IMR-90 (cell line): ENCODE measurements at regions not wholly inside any gene's neighbourhood (a gene's known extent, or its start where the extent isn't known, plus 50 kb on each side); places are given as distances from the start of the nearest gene placed in this dataset.

ENCODE experiments used
- BHLHE40 ChIP-seq: fragments of 150-350 bp; IDR thresholded peaks from 2 replicates; pipeline ENCODE4 v1.6.1; 2016; ENCODE audit warnings: mild to moderate bottlenecking, low read depth, low read length
- CTCF ChIP-seq: conservative IDR thresholded peaks from 2 replicates; pipeline ENCODE4 v1.5.1; 2012; ENCODE audit warnings: mild to moderate bottlenecking, low read depth, low read length, improper control_type of control experiment
- FOS ChIP-seq: fragments of 150-350 bp; IDR thresholded peaks from 2 replicates; pipeline ENCODE4 v1.6.1; 2016; ENCODE audit warnings: low read depth, low read length
- POLR2A ChIP-seq: IDR thresholded peaks from 2 replicates; pipeline ENCODE4 v1.6.1; 2012; ENCODE audit warnings: mild to moderate bottlenecking, low read depth, low read length
- USF2 ChIP-seq: fragments of 150-350 bp; IDR thresholded peaks from 2 replicates; pipeline ENCODE4 v1.6.1; 2017; ENCODE audit warnings: mild to moderate bottlenecking, antibody characterized with exemption, low read length, low read depth

DNA sequence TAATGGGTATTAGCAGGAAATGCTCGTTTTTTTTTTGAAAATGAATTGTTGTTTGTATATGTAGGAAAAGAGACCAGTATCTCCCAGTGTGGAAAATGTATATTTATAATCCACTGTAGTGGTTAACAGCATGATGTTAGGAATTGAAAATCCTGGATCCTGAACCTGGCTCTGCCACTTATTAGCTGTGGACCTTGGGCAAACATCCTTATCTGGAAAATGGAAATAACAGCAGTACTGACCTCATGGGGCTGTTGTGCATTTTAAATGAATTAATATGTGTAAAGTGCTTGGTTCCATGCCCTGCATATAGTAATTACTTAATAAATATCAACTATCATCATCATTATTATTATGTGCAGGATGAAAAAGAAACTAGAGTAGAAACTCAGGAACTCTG is 251.3 kb downstream of the CDCA7 start:
- TF ChIP-seq POLR2A (no peak), CTCF (no peak), BHLHE40 (no peak), FOS (no peak), USF2 (no peak)
